ENCODE measurements at regions not wholly inside any gene's neighbourhood (a gene's known extent, or its start where the extent isn't known, plus 50 kb on each side); places are given as distances from the start of the nearest gene placed in this dataset.

DNA sequence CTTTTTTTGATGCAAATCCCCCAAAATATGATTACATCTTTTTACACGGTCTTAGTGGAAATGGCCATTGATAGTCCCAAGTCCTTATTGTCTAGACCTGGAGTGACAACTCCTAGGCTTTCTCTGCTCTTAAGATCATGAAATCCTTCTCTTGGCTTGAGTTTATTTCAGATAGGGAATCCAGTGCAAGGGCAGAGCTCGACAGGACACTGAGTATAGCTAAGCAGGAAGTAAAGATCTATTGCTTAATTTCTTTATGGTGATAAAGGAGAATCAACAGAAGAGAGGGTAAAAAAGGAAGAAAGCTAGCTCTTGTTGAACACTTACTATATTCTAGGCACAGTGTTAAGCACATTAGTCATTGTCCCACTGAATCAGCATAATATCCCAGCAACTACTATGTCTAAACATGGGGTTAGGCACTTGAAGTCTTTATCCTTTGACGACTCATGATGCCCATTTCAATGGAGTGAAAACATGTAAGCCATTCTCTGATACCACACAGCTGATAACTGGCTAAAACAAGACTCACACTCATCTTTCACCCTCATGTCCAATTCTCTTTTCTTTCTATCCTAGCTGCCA is 74.1 kb upstream of the LRATD1 start:
- Histone ChIP-seq H3K4me3 (ENCODE audit: insufficient read depth, low read length) (no peak overlapping the region), H3K27ac (ENCODE audit: low read depth, low read length) (no peak overlapping the region), H3K79me2 (ENCODE audit: insufficient read depth, low read length) (no peaks in the 10 kb centered on the region), H2AFZ (ENCODE audit: low read length) (no peak overlapping the region), H3K9me3 (ENCODE audit: low read depth, low read length) (no peaks in the 10 kb centered on the region), H3K36me3 (ENCODE audit: insufficient read depth, low read length) (no peaks in the 10 kb centered on the region), H3K4me2 (ENCODE audit: insufficient read depth, low read length) (no peak overlapping the region), H4K20me1 (ENCODE audit: insufficient read depth, low read length) (no peaks in the 10 kb centered on the region), H3K27me3 (ENCODE audit: insufficient read depth, low read length) (no peaks in the 10 kb centered on the region), H3K4me1 (ENCODE audit: insufficient read depth, low read length) (no peaks in the 10 kb centered on the region)
- no peak for DNase-seq (ENCODE audit: insufficient read length, low spot score, missing footprints)
- TF ChIP-seq CTCF (IDR thresholded peaks at IDR 0.05; ENCODE audit: extremely low read depth, low read depth, low read length), result no peak

- Histone ChIP-seq H4K20me1 (ENCODE audit: insufficient read depth, low read length) (no peaks in the 10 kb centered on the region), H2AFZ (ENCODE audit: low read length) (no peak overlapping the region), H3K9me3 (ENCODE audit: low read depth, low read length) (no peaks in the 10 kb centered on the region), H3K36me3 (ENCODE audit: insufficient read depth, low read length) (no peaks in the 10 kb centered on the region), H3K4me3 (ENCODE audit: insufficient read depth, low read length) (no peak overlapping the region), H3K4me2 (ENCODE audit: insufficient read depth, low read length) (no peak overlapping the region), H3K27me3 (ENCODE audit: insufficient read depth, low read length) (no peaks in the 10 kb centered on the region), H3K27ac (ENCODE audit: low read depth, low read length) (no peak overlapping the region), H3K4me1 (ENCODE audit: insufficient read depth, low read length) (no peaks in the 10 kb centered on the region), H3K79me2 (ENCODE audit: insufficient read depth, low read length) (no peaks in the 10 kb centered on the region)
- no peak for TF ChIP-seq CTCF (IDR thresholded peaks at IDR 0.05; ENCODE audit: extremely low read depth, low read depth, low read length)
- no peak for DNase-seq (ENCODE audit: insufficient read length, low spot score, missing footprints)
These were observed 71.8 kb upstream of the LRATD1 start for GRCh38 chr2:14560716-14561115.

GRCh38 chr2:14563324-14563723 is 69.2 kb upstream of the LRATD1 start:
- Histone ChIP-seq H3K4me1 (ENCODE audit: insufficient read depth, low read length) (no peaks in the 10 kb centered on the region), H4K20me1 (ENCODE audit: insufficient read depth, low read length) (no peaks in the 10 kb centered on the region), H3K27ac (ENCODE audit: low read depth, low read length) (no peak overlapping the region), H3K4me3 (ENCODE audit: insufficient read depth, low read length) (no peak overlapping the region), H2AFZ (ENCODE audit: low read length) (no peak overlapping the region), H3K79me2 (ENCODE audit: insufficient read depth, low read length) (no peaks in the 10 kb centered on the region), H3K9me3 (ENCODE audit: low read depth, low read length) (no peaks in the 10 kb centered on the region), H3K27me3 (ENCODE audit: insufficient read depth, low read length) (no peaks in the 10 kb centered on the region), H3K4me2 (ENCODE audit: insufficient read depth, low read length) (no peak overlapping the region), H3K36me3 (ENCODE audit: insufficient read depth, low read length) (no peaks in the 10 kb centered on the region)
- no peak for TF ChIP-seq CTCF (IDR thresholded peaks at IDR 0.05; ENCODE audit: extremely low read depth, low read depth, low read length)
- DNase-seq (ENCODE audit: insufficient read length, low spot score, missing footprints), result no peak

GRCh38 chr2:14565666-14566065 is 66.9 kb upstream of the LRATD1 start:
- Histone ChIP-seq H4K20me1 (ENCODE audit: insufficient read depth, low read length) (no peaks in the 10 kb centered on the region), H3K9me3 (ENCODE audit: low read depth, low read length) (no peaks in the 10 kb centered on the region), H3K4me1 (ENCODE audit: insufficient read depth, low read length) (no peaks in the 10 kb centered on the region), H3K4me3 (ENCODE audit: insufficient read depth, low read length) (no peak overlapping the region), H3K27ac (ENCODE audit: low read depth, low read length) (no peak overlapping the region), H3K79me2 (ENCODE audit: insufficient read depth, low read length) (no peaks in the 10 kb centered on the region), H2AFZ (ENCODE audit: low read length) (no peak overlapping the region), H3K27me3 (ENCODE audit: insufficient read depth, low read length) (no peaks in the 10 kb centered on the region), H3K36me3 (ENCODE audit: insufficient read depth, low read length) (no peaks in the 10 kb centered on the region), H3K4me2 (ENCODE audit: insufficient read depth, low read length) (no peak overlapping the region)
- no peak for TF ChIP-seq CTCF (IDR thresholded peaks at IDR 0.05; ENCODE audit: extremely low read depth, low read depth, low read length)
- no peak for DNase-seq (ENCODE audit: insufficient read length, low spot score, missing footprints)
